Stomach (tissue), 4 donors: ENCODE measurements at regions not wholly inside any gene's neighbourhood (a gene's known extent, or its start where the extent isn't known, plus 50 kb on each side); places are given as distances from the start of the nearest gene placed in this dataset.

Experiments
- CTCF ChIP-seq, 7 experiments: fragments of 450-650 bp in 4 of 7; fragments of 200-600 bp in 3 of 7; sonication (generic) in 3 of 7; IDR thresholded peaks; one replicate each; pipeline ENCODE4 v1.5.1; 2016 to 2019; ENCODE audit warnings: antibody characterized with exemption in 7 of 7, control low read depth in 2 of 7, mild to moderate bottlenecking in 1 of 7
- EP300 ChIP-seq: sonication (generic); formaldehyde crosslinking; IDR thresholded peaks from one replicate; pipeline ENCODE4 v1.6.1; 2017; ENCODE audit warnings: antibody characterized with exemption
- POLR2A ChIP-seq, 4 donors: fragments of 450-650 bp; IDR thresholded peaks; one replicate each; pipeline ENCODE4 v1.6.1; 2016; ENCODE audit warnings: antibody characterized with exemption in 4 of 4, control low read depth in 2 of 4, mild to moderate bottlenecking in 1 of 4, moderate library complexity in 1 of 4
- POLR2AphosphoS5 ChIP-seq, 3 donors: sonication (generic); formaldehyde crosslinking; IDR thresholded peaks; one replicate each; pipeline ENCODE4 v1.6.1; 2016; ENCODE audit warnings: antibody characterized with exemption in 3 of 3

- TF ChIP-seq CTCF (IDR thresholded peaks at IDR 0.05) (no peak), POLR2A (IDR thresholded peaks at IDR 0.05) (no peak), EP300 (no peak), POLR2AphosphoS5 (IDR thresholded peaks at IDR 0.05) (no peak)
Measured at GRCh38 chr10:78811174-78811573, 257.6 kb upstream of the ZMIZ1 start.
